Spleen (tissue), 11 donors: ENCODE measurements at regions not wholly inside any gene's neighbourhood (a gene's known extent, or its start where the extent isn't known, plus 50 kb on each side); places are given as distances from the start of the nearest gene placed in this dataset.

ENCODE experiments used
- DNase-seq: peaks from one replicate; pipeline ENCODE4 v3.0.0-alpha.2; 2020
- H3K27ac ChIP-seq, 8 donors: fragments of 200-600 bp; sonication (generic) in 7 of 8; 1 replicate in 4 of 8; 2 replicates in 4 of 8; pipeline versions ENCODE4 v1.5.0 to v1.8.0; 2016 to 2021; ENCODE audit warnings: inconsistent platforms in 4 of 8, mild to moderate bottlenecking in 4 of 8, moderate library complexity in 1 of 8
- H3K27me3 ChIP-seq, 7 donors: fragments of 200-600 bp; sonication (generic) in 6 of 7; replicated peaks in 1 of 7; 1 replicate in 4 of 7; 2 replicates in 3 of 7; pipeline versions ENCODE4 v1.5.0 to v1.8.0; 2016 to 2021; ENCODE audit warnings: inconsistent platforms in 3 of 7, mild to moderate bottlenecking in 1 of 7
- H3K36me3 ChIP-seq, 6 donors: fragments of 200-600 bp; sonication (generic) in 5 of 6; 1 replicate in 4 of 6; 2 replicates in 2 of 6; pipeline versions ENCODE4 v1.5.0 to v1.8.0; 2016 to 2021; ENCODE audit warnings: inconsistent platforms in 2 of 6
- H3K4me1 ChIP-seq, 6 donors: fragments of 200-600 bp; sonication (generic) in 5 of 6; 1 replicate in 3 of 6; 2 replicates in 3 of 6; pipeline versions ENCODE4 v1.5.0 to v1.8.0; 2016 to 2021; ENCODE audit warnings: inconsistent platforms in 3 of 6
- H3K4me3 ChIP-seq, 8 donors: fragments of 200-600 bp; sonication (generic) in 7 of 8; 1 replicate in 4 of 8; 2 replicates in 4 of 8; pipeline versions ENCODE4 v1.5.0 to v1.8.0; 2016 to 2021; ENCODE audit warnings: inconsistent platforms in 4 of 8, mild to moderate bottlenecking in 4 of 8, moderate library complexity in 2 of 8
- H3K9me3 ChIP-seq, 8 donors: fragments of 200-600 bp; sonication (generic) in 7 of 8; 1 replicate in 4 of 8; 2 replicates in 4 of 8; pipeline versions ENCODE4 v1.5.0 to v1.8.0; 2016 to 2021; ENCODE audit warnings: inconsistent platforms in 4 of 8
- POLR2A ChIP-seq, 3 donors: fragments of 450-650 bp; IDR thresholded peaks; one replicate each; pipeline ENCODE4 v1.5.1; 2017; ENCODE audit warnings: antibody characterized with exemption in 3 of 3, mild to moderate bottlenecking in 1 of 3
- POLR2AphosphoS5 ChIP-seq, 3 donors: sonication (generic); formaldehyde crosslinking; IDR thresholded peaks; one replicate each; pipeline ENCODE4 v1.5.1; 2017; ENCODE audit warnings: antibody characterized with exemption in 3 of 3
- WGBS, 5 donors: extraction: QIAGEN DNeasy Blood & Tissue Kit in 3 of 5; methylation state at CpG; one replicate each; pipeline versions ENCODE4 v1.1.5 to v1.1.7; 2013 to 2018; 5-methylcytosine and 5-hydroxymethylcytosine counted together
- intact Hi-C: fragments of 100-400 bp; cut with DNase I; formaldehyde crosslinking; loops from one replicate; pipeline ENCODE4 v1.15.0; 2023; ENCODE audit warnings: low total_unique reads
- TF ChIP-seq, protein P1 (sequence below), 11 experiments: fragments of 200-600 bp in 7 of 11; fragments of 450-650 bp in 4 of 11; sonication (generic) in 4 of 11; IDR thresholded peaks in 8 of 11; conservative IDR thresholded peaks in 3 of 11; 1 replicate in 7 of 11; 2 replicates in 4 of 11; pipeline versions ENCODE4 v1.4.0 to v1.8.0; 2016 to 2021; ENCODE audit warnings: antibody characterized with exemption in 11 of 11, inconsistent platforms in 4 of 11, mild to moderate bottlenecking in 1 of 11
- donor health status: healthy with polysubstance abuse.
- donor health status: DM: no; HTN: no; CAD: no; lungs with moderate emphysema.
- donor health status: DM: no; HTN: no; CAD: no.
- donor health status: Bipolar disorder and iron deficiency.
- donor health status: healthy.
- donor health status: DM: no; HTN: no; CAD: no.
- donor health status: DM: yes; HTN: yes; CAD: no.

DNA sequence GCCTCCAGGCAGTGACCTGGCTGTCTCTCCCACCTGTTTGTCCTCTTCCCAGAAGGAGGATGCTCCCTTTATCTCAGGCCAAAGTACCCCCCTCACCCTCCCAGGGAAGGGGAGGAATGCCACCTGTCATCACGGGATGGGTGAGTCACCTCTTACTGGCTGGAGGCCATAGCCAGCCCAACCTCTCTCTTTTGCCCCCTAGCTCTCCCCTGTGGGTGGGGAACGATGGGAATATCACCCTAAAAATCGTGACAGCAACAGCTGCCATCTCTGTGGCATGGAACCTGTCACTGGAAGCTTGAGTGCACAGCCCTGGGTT lies 137.5 kb upstream of the PTPN1 start:
- WGBS, 5 donors, result 62 to 83% (median 70%) methylated on average over 3 of the region's 3 CpGs
- H3K27me3 ChIP-seq, result peaks cover 0 to 14% (median 0%) of the 10 kb centered on the region in 7 donors
- TF ChIP-seq, protein P1, sequence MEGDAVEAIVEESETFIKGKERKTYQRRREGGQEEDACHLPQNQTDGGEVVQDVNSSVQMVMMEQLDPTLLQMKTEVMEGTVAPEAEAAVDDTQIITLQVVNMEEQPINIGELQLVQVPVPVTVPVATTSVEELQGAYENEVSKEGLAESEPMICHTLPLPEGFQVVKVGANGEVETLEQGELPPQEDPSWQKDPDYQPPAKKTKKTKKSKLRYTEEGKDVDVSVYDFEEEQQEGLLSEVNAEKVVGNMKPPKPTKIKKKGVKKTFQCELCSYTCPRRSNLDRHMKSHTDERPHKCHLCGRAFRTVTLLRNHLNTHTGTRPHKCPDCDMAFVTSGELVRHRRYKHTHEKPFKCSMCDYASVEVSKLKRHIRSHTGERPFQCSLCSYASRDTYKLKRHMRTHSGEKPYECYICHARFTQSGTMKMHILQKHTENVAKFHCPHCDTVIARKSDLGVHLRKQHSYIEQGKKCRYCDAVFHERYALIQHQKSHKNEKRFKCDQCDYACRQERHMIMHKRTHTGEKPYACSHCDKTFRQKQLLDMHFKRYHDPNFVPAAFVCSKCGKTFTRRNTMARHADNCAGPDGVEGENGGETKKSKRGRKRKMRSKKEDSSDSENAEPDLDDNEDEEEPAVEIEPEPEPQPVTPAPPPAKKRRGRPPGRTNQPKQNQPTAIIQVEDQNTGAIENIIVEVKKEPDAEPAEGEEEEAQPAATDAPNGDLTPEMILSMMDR (IDR thresholded peaks at IDR 0.05 in 8 of 11, conservative IDR thresholded peaks at IDR 0.05 in 3 of 11), result no peak
- TF ChIP-seq POLR2A (IDR thresholded peaks at IDR 0.05) (no peak), POLR2AphosphoS5 (IDR thresholded peaks at IDR 0.05) (no peak)
- no peak overlapping the region for H3K27ac ChIP-seq
- no peak overlapping the region for H3K4me3 ChIP-seq
- H3K9me3 ChIP-seq, result no peaks in the 10 kb centered on the region
- DNase-seq, result no peak
- H3K36me3 ChIP-seq, result no peaks in the 10 kb centered on the region
- H3K4me1 ChIP-seq, result peaks cover 0 to 12% (median 0%) of the 10 kb centered on the region in 6 donors
- intact Hi-C loops, result no loop called here

DNA sequence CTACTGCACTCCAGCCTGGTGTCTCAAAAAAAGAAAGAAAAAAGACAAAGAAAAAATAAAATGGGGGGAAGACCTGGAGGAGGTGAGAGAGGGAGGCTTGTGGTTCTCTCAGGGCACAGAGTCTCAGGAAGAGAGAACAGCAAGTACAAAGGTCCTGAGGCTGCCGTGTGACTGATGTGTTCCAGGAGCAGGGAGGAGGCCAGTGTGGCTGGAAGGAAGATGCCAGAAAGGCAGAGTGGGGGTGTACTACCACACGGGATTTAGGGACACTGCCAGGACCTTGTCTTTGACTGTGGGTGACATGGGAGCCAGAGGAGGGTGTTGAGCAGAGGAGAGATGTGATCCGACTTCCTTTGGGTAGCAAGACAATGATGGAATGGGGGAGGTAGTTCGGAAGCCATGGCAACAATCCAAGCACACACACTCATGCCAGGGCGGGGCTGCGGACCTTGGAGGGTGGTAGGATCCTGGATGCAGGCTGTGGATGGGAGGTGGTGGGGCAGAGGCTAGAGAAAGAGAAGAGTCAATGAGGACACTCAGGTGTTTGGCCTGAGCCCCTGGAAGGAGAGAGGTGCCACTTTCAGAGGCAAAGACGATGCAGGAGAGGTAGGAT lies 136.4 kb upstream of the PTPN1 start:
- no peak for DNase-seq
- H3K27me3 ChIP-seq, result peaks cover 0 to 14% (median 0%) of the 10 kb centered on the region in 7 donors
- H3K4me3 ChIP-seq, result no peak overlapping the region
- H3K36me3 ChIP-seq, result no peaks in the 10 kb centered on the region
- 69 to 91% (median 77%) methylated on average over 7 of the region's 7 CpGs for WGBS, 5 donors
- no peaks in the 10 kb centered on the region for H3K9me3 ChIP-seq
- H3K27ac ChIP-seq, result no peak overlapping the region
- H3K4me1 ChIP-seq, result peaks cover 0 to 21% (median 6%) of the 10 kb centered on the region in 6 donors
- TF ChIP-seq, protein P1 (IDR thresholded peaks at IDR 0.05 in 8 of 11, conservative IDR thresholded peaks at IDR 0.05 in 3 of 11), result no peak
- TF ChIP-seq POLR2A (IDR thresholded peaks at IDR 0.05) (no peak), POLR2AphosphoS5 (IDR thresholded peaks at IDR 0.05) (no peak)
- intact Hi-C loops, result no loop called here

DNA sequence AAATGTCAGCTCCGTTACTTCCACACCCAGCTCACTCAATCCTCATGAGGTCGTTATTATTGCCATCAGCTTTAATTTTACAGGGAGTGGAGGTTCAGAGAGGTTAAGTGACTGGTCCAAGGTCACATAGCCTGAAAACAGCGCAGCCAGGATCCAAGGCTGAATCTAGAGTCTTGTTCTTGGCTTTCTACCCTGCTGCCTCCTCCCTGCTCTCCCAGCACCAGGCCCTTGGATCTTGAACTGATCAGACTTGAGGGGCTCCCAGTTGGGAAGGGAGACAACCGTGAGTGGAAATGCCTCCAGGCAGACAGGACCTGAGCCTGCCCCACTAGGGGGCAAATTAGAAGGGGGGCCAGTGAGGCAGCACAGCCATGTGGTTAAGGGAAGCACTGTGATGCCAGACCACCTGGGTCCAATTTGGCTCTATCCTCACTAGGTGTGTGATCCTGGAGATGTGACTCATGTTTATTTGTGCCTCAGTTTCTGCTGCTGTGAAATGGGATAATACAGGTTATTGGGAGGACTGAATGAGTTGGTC lies 135.6 kb upstream of the PTPN1 start:
- no peak for DNase-seq
- 67 to 86% (median 77%) methylated on average over 4 of the region's 4 CpGs for WGBS, 5 donors
- Histone ChIP-seq H3K4me1 (peaks cover 0 to 29% (median 12%) of the 10 kb centered on the region in 6 donors), H3K4me3 (no peak overlapping the region), H3K9me3 (no peaks in the 10 kb centered on the region), H3K36me3 (no peaks in the 10 kb centered on the region), H3K27me3 (peaks cover 0 to 14% (median 0%) of the 10 kb centered on the region in 7 donors), H3K27ac (no peak overlapping the region)
- TF ChIP-seq, protein P1 (IDR thresholded peaks at IDR 0.05 in 8 of 11, conservative IDR thresholded peaks at IDR 0.05 in 3 of 11), result no peak
- TF ChIP-seq POLR2A (IDR thresholded peaks at IDR 0.05) (no peak), POLR2AphosphoS5 (IDR thresholded peaks at IDR 0.05) (no peak)
- intact Hi-C loops, result no loop called here

DNA sequence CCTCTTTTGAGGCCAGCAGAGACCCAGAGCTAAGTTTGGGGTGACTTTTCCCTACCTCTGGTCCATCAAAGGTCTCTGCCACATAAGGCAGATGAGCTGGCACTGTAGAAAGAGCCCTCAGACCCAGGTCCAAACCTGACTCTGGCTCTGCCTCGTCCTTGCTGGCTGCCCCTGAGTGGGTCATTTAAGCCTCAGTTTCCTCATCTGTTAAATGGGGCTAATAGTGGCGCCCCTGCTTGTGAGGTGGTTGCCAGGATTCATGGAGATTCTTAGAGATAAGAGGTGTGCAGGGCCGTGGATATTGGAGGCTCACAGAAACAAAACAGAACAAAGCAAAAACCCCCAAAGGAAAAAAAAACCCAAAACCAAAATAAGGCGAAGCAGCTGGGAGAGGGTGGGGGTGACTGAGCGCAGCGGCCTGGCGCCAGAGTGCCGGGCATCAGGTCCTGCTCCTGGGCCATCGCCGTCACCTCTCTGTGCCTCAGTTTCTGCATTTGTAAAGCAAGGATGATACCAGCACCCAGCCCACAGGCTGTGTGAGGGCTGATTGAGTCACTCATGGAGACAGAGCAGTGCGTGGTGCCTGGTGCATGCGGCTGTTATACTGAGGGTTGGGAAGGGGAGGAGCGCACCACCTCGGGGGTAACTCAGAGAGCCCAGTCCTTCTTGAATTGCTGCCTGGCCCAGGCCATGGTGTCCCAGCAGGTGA lies 133.8 kb upstream of the PTPN1 start:
- 84 to 89% (median 85%) methylated on average over 14 of the region's 14 CpGs for WGBS, 5 donors
- no peak overlapping the region for H3K27ac ChIP-seq
- intact Hi-C loops, result no loop called here

More for the DNA sequence above, 133.8 kb upstream of the PTPN1 start:
- no peak for DNase-seq
- no peaks in the 10 kb centered on the region for H3K36me3 ChIP-seq
- no peaks in the 10 kb centered on the region for H3K9me3 ChIP-seq
- peaks cover 0 to 46% (median 18%) of the 10 kb centered on the region in 6 donors for H3K4me1 ChIP-seq
- TF ChIP-seq POLR2A (IDR thresholded peaks at IDR 0.05) (no peak), POLR2AphosphoS5 (IDR thresholded peaks at IDR 0.05) (no peak)
- TF ChIP-seq, protein P1 (IDR thresholded peaks at IDR 0.05 in 8 of 11, conservative IDR thresholded peaks at IDR 0.05 in 3 of 11), result no peak
- no peak overlapping the region for H3K4me3 ChIP-seq
- peaks cover 0 to 14% (median 0%) of the 10 kb centered on the region in 7 donors for H3K27me3 ChIP-seq
